ENCODE measurements at regions not wholly inside any gene's neighbourhood (a gene's known extent, or its start where the extent isn't known, plus 50 kb on each side); places are given as distances from the start of the nearest gene placed in this dataset.
A peak's percentile ranks its signal among the peaks of the same experiment; 100 is the strongest.
"Not testable (repeated sequence)": the region's sequence is repeated elsewhere in the genome, so short reads cannot be mapped to it uniquely, and the experiment has no call there.

GRCh38 chr16:49951574-49952195 is 73.3 kb upstream of the CNEP1R1 start:
- Histone ChIP-seq H3K27me3 (replicated peaks) (no peaks in the 10 kb centered on the region; the same call in 1 of the 2 replicates), H3K9me3 (replicated peaks) (no peaks in the 10 kb centered on the region), H3K4me3 (no peak overlapping the region), H3K36me3 (no peaks in the 10 kb centered on the region), H3K27ac (no peak overlapping the region), H3K4me1 (replicated peaks) (peaks cover 7% of the 10 kb centered on the region)
- DNase-seq (ENCODE audit: low read depth in 1 of 2, low spot score in 2 of 2) = no peak

GRCh38 chr16:49952386-49952785 is 72.6 kb upstream of the CNEP1R1 start:
- peak; percentile 44 to 54 for DNase-seq (ENCODE audit: low read depth in 1 of 2, low spot score in 2 of 2)
- H3K4me1 ChIP-seq (replicated peaks) = peaks cover 7% of the 10 kb centered on the region
- H3K9me3 ChIP-seq (replicated peaks) = no peaks in the 10 kb centered on the region
- H3K27me3 ChIP-seq (replicated peaks) = no peaks in the 10 kb centered on the region
- H3K27ac ChIP-seq = no peak overlapping the region
- H3K4me3 ChIP-seq = no peak overlapping the region
- H3K36me3 ChIP-seq = no peaks in the 10 kb centered on the region

GRCh38 chr16:49953090-49953489 is 71.9 kb upstream of the CNEP1R1 start:
- no peak overlapping the region for H3K27ac ChIP-seq
- H3K27me3 ChIP-seq (replicated peaks) = no peaks in the 10 kb centered on the region
- H3K4me1 ChIP-seq (replicated peaks) = peaks cover 7% of the 10 kb centered on the region
- no peaks in the 10 kb centered on the region for H3K36me3 ChIP-seq
- no peaks in the 10 kb centered on the region for H3K9me3 ChIP-seq (replicated peaks)
- no peak for DNase-seq (ENCODE audit: low read depth in 1 of 2, low spot score in 2 of 2)
- no peak overlapping the region for H3K4me3 ChIP-seq

GRCh38 chr16:49955858-49956257 is 69.2 kb upstream of the CNEP1R1 start:
- Histone ChIP-seq H3K4me1 (replicated peaks) (peaks cover 7% of the 10 kb centered on the region), H3K27me3 (replicated peaks) (no peaks in the 10 kb centered on the region), H3K4me3 (no peak overlapping the region), H3K36me3 (no peaks in the 10 kb centered on the region), H3K27ac (no peak overlapping the region), H3K9me3 (replicated peaks) (no peaks in the 10 kb centered on the region)
- no peak for DNase-seq (ENCODE audit: low read depth in 1 of 2, low spot score in 2 of 2)

GRCh38 chr16:49956915-49957314 is 68.1 kb upstream of the CNEP1R1 start:
- H3K4me1 ChIP-seq (replicated peaks) = peaks cover 7% of the 10 kb centered on the region
- no peaks in the 10 kb centered on the region for H3K36me3 ChIP-seq
- no peaks in the 10 kb centered on the region for H3K9me3 ChIP-seq (replicated peaks)
- no peak overlapping the region for H3K27ac ChIP-seq
- H3K4me3 ChIP-seq = no peak overlapping the region
- no peak for DNase-seq (ENCODE audit: low read depth in 1 of 2, low spot score in 2 of 2)
- H3K27me3 ChIP-seq (replicated peaks) = no peaks in the 10 kb centered on the region

- H3K27me3 ChIP-seq (replicated peaks) = no peaks in the 10 kb centered on the region
- no peak for DNase-seq (ENCODE audit: low read depth in 1 of 2, low spot score in 2 of 2)
- no peaks in the 10 kb centered on the region for H3K4me1 ChIP-seq (replicated peaks)
- H3K36me3 ChIP-seq = no peaks in the 10 kb centered on the region
- no peaks in the 10 kb centered on the region for H3K9me3 ChIP-seq (replicated peaks)
- H3K27ac ChIP-seq = no peak overlapping the region
- H3K4me3 ChIP-seq = no peak overlapping the region
Observed at GRCh38 chr16:49958448-49958847, 66.6 kb upstream of the CNEP1R1 start.

GRCh38 chr16:49959552-49960277 is 65.3 kb upstream of the CNEP1R1 start:
- Histone ChIP-seq H3K4me3 (no peak overlapping the region), H3K27me3 (replicated peaks) (no peaks in the 10 kb centered on the region), H3K27ac (no peak overlapping the region), H3K4me1 (replicated peaks) (no peaks in the 10 kb centered on the region), H3K9me3 (replicated peaks) (no peaks in the 10 kb centered on the region), H3K36me3 (no peaks in the 10 kb centered on the region)
- DNase-seq (ENCODE audit: low read depth in 1 of 2, low spot score in 2 of 2) = no peak

GRCh38 chr16:49961089-49961488 is 63.9 kb upstream of the CNEP1R1 start:
- H3K4me3 ChIP-seq = no peak overlapping the region
- H3K9me3 ChIP-seq (replicated peaks) = no peaks in the 10 kb centered on the region
- no peaks in the 10 kb centered on the region for H3K36me3 ChIP-seq
- no peaks in the 10 kb centered on the region for H3K27me3 ChIP-seq (replicated peaks)
- H3K27ac ChIP-seq = no peak overlapping the region
- DNase-seq (ENCODE audit: low read depth in 1 of 2, low spot score in 2 of 2) = no peak
- no peaks in the 10 kb centered on the region for H3K4me1 ChIP-seq (replicated peaks)

GRCh38 chr16:49962566-49962965 is 62.5 kb upstream of the CNEP1R1 start:
- H3K27me3 ChIP-seq (replicated peaks); H3K4me3 ChIP-seq; DNase-seq (ENCODE audit: low read depth in 1 of 2, low spot score in 2 of 2); H3K9me3 ChIP-seq (replicated peaks); H3K36me3 ChIP-seq; H3K4me1 ChIP-seq (replicated peaks); H3K27ac ChIP-seq: not testable (repeated sequence)

- H3K36me3 ChIP-seq = no peaks in the 10 kb centered on the region
- no peaks in the 10 kb centered on the region for H3K9me3 ChIP-seq (replicated peaks)
- DNase-seq (ENCODE audit: low read depth in 1 of 2, low spot score in 2 of 2) = no peak
- H3K27me3 ChIP-seq (replicated peaks) = peaks cover 7% of the 10 kb centered on the region
- H3K27ac ChIP-seq = no peak overlapping the region
- no peak overlapping the region for H3K4me3 ChIP-seq
- no peaks in the 10 kb centered on the region for H3K4me1 ChIP-seq (replicated peaks)
Observed at GRCh38 chr16:49964316-49964715, 60.7 kb upstream of the CNEP1R1 start.

GRCh38 chr16:49964973-49965372 is 60.1 kb upstream of the CNEP1R1 start:
- H3K9me3 ChIP-seq (replicated peaks) = no peaks in the 10 kb centered on the region
- H3K4me1 ChIP-seq (replicated peaks) = no peaks in the 10 kb centered on the region
- no peak overlapping the region for H3K4me3 ChIP-seq
- H3K36me3 ChIP-seq = no peaks in the 10 kb centered on the region
- H3K27ac ChIP-seq = no peak overlapping the region
- no peak for DNase-seq (ENCODE audit: low read depth in 1 of 2, low spot score in 2 of 2)
- peaks cover 8% of the 10 kb centered on the region for H3K27me3 ChIP-seq (replicated peaks)

GRCh38 chr16:49967012-49967559 is 57.9 kb upstream of the CNEP1R1 start:
- no peaks in the 10 kb centered on the region for H3K9me3 ChIP-seq (replicated peaks)
- H3K36me3 ChIP-seq = no peaks in the 10 kb centered on the region
- no peak overlapping the region for H3K4me3 ChIP-seq
- H3K27ac ChIP-seq = no peak overlapping the region
- peaks cover 8% of the 10 kb centered on the region for H3K27me3 ChIP-seq (replicated peaks)
- no peak for DNase-seq (ENCODE audit: low read depth in 1 of 2, low spot score in 2 of 2)
- no peaks in the 10 kb centered on the region for H3K4me1 ChIP-seq (replicated peaks)

GRCh38 chr16:49969091-49970030 is 55.7 kb upstream of the CNEP1R1 start:
- H3K27me3 ChIP-seq (replicated peaks) = peaks cover 8% of the 10 kb centered on the region
- no peak overlapping the region for H3K4me3 ChIP-seq
- no peaks in the 10 kb centered on the region for H3K4me1 ChIP-seq (replicated peaks)
- no peak overlapping the region for H3K27ac ChIP-seq
- no peaks in the 10 kb centered on the region for H3K36me3 ChIP-seq
- no peaks in the 10 kb centered on the region for H3K9me3 ChIP-seq (replicated peaks)
- no peak for DNase-seq (ENCODE audit: low read depth in 1 of 2, low spot score in 2 of 2)
